NCI-H187 (cell line): ENCODE measurements at regions not wholly inside any gene's neighbourhood (a gene's known extent, or its start where the extent isn't known, plus 50 kb on each side); places are given as distances from the start of the nearest gene placed in this dataset.

Experiments
- DNase-seq, 2 experiments: peaks; one replicate each; lab custom pipeline; 2025; lab: John Stamatoyannopoulos, UW

DNA sequence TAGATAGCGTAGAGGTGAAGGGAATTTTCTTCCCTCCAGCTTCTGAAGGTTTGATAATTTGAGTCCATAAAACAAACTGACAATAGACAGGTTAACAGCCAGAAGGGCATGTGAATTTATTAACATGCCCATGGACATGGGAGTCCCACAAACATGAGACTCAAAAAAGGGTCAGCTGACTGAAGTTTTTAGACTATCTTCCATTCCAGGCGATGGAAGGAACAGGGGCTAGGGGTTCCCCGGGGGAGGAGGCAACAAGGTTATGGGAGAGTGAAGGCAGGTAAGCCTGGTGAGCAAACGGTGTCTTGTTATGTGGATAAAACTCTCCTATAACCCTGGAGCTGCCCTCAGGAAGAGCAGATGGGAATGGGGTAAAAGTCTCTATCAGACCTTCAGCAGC, 81.5 kb upstream of the SORBS2 start:
- DNase-seq, result no peak

- DNase-seq, result no peak
Observed at GRCh38 chr4:185894481-185894880, 82.5 kb upstream of the SORBS2 start.

GRCh38 chr4:185895351-185895750, 83.4 kb upstream of the SORBS2 start:
- no peak for DNase-seq

- no peak for DNase-seq
Observed at GRCh38 chr4:185895866-185896265, 83.9 kb upstream of the SORBS2 start.

DNA sequence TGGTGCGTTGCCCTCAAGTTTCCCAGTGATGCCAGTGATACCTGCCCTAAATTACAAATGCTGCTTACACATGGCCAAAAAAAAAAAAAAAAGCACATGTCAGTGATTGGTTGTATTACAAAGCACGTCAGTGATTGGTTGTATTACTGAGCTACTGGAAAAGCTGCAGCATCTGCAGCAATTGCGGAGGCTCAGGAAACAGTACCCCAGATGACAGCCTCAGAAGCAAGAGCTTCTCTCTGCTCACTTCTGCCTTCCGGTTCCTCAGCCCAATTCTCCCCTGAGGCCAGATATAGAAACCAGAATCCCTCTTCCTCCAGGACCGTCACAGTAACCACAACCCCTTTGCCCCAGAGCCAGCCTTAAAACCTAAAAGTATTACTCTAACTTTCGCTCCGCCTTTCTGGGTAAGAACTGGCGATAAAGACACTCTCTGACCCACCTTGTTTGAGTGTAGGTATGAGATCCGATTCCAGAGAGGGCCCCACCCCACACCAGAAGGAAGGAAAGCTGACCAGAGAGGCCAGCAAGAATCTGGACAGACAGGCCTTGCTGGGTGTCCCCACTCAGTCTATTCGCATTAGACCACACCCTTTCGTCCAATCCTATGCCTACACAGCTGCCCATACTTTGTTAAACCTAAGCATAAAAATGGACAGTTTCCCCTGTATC, 85.0 kb upstream of the SORBS2 start:
- DNase-seq, result no peak

GRCh38 chr4:185898413-185898812, 86.4 kb upstream of the SORBS2 start:
- no peak for DNase-seq

- DNase-seq, result no peak
Observed at GRCh38 chr4:185899833-185900232, 87.8 kb upstream of the SORBS2 start.

DNA sequence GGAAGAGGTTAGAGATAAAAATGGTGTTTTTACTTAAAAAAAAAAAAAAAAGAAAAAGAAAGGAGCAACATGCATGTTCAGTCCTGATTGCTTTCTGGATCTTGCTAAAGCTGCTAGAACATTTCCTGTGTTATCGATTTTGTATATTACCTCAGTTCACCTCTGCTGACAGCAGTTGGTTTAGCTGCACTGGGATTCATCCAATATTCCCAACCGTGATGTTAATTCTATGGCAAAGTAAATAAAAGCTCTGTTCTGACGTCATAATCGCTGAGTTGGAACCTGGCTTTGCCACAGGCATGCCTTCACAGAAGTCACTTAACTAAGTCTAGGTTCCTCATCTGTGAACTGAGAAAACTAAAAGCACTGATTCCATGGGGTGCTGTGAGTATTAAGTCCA, 90.7 kb upstream of the SORBS2 start:
- no peak for DNase-seq

- no peak for DNase-seq
Observed at GRCh38 chr4:185903205-185903604, 91.2 kb upstream of the SORBS2 start.

DNA sequence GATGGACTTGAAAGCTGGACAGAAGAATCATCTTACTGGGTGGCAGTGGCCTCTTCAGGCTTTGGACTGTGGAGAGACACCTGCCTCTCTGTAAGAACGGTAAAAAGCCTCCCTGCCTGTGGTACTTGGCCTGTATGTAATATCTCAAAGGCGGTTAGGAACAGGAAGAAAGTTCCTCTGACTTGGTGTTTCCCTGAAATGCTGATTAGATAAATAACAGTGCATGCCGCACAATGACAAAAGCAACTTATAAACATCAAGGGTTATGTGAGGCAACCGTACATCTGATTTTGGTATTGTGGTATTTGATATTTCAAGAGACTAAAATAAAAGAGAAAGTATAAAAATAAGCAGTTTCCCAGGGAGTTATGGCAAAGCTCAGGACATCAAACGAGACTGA, 92.4 kb upstream of the SORBS2 start:
- no peak for DNase-seq

DNA sequence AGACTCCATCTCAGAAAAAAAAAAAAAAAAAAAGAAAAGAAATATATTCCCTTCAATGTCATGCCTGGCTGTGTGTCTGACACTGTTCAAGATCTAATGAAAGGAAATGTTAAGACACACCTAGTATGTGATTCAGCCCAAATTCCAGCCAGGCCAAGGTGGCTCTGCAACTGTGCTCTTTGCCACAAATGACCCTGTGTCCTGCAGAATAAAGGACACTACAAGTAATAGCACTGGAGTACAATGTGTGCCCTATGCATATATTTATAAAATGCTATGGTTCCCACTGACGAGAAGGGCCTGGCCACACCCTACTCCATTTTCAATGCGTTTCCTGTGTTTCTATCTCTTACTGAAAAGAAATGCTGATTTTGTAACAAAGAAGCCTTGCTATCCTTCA, 98.0 kb upstream of the SORBS2 start:
- no peak for DNase-seq

- DNase-seq, result no peak
Observed at GRCh38 chr4:185911556-185912064, 99.6 kb upstream of the SORBS2 start.

- DNase-seq, result no peak
Observed at GRCh38 chr4:185912779-185913178, 100.8 kb upstream of the SORBS2 start.

- DNase-seq, result no peak
Observed at GRCh38 chr4:185914583-185915199, 102.7 kb upstream of the SORBS2 start.

- no peak for DNase-seq
Observed at GRCh38 chr4:185915271-185915670, 103.3 kb upstream of the SORBS2 start.

GRCh38 chr4:185915817-185916216, 103.8 kb upstream of the SORBS2 start:
- no peak for DNase-seq

DNA sequence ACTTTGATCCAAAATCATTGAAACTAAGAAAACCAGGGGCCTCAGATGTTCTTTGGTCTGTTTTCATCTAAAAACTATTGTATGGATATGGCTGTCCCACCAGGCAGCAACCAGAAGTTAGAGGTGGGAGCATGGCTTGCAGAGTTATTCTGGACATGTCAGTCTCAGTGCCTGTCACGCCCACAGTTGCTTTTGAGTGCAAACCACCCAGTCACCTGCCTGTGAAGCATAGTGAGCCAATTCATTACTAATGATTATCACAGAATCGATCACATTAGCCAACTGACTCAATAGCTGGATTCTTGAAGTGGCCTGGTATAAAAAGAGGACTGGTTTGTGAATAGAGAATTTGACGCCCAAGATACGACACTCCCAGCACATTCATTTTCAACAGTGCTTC, 104.2 kb upstream of the SORBS2 start:
- DNase-seq, result no peak

DNA sequence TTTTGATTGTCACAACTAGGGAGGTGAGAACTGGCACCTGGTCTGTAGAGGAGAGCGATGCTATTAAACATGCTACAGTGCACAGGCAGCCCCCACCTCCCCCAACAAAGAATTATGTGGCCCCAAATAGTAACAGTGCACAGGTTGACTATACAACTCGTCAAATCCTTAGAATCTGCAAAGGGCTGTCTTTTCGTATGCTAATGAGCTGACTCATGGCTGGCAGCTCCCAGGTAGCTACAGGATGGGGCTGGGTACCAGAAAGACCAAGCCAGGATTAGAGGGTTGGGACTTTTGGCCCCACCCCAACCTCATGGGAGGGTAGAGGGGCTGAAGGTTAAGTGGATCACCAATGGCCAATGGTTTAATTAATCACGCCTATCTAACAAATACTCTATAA, 104.7 kb upstream of the SORBS2 start:
- no peak for DNase-seq

DNA sequence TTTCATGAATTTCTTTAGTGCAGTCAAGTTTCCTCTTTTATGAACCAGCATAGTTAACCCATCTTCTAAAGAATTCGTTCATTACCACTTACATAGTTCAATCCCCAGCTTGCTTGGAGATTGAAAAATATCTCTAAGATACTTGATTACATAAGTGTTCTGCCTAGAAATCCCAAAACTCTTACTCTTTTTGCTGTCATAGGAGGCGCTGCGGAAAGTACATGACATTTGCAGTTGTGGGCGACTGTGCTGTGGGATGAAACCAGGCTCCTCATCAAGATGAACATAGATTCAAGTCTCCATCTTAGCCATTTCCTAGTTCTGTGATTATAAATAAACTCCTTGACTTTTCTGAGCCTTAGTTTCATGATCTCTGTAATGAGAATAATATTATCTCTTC, 107.1 kb upstream of the SORBS2 start:
- no peak for DNase-seq

- no peak for DNase-seq
Observed at GRCh38 chr4:185920171-185920570, 108.2 kb upstream of the SORBS2 start.

- no peak for DNase-seq
Observed at GRCh38 chr4:185920691-185921260, 108.8 kb upstream of the SORBS2 start.

DNA sequence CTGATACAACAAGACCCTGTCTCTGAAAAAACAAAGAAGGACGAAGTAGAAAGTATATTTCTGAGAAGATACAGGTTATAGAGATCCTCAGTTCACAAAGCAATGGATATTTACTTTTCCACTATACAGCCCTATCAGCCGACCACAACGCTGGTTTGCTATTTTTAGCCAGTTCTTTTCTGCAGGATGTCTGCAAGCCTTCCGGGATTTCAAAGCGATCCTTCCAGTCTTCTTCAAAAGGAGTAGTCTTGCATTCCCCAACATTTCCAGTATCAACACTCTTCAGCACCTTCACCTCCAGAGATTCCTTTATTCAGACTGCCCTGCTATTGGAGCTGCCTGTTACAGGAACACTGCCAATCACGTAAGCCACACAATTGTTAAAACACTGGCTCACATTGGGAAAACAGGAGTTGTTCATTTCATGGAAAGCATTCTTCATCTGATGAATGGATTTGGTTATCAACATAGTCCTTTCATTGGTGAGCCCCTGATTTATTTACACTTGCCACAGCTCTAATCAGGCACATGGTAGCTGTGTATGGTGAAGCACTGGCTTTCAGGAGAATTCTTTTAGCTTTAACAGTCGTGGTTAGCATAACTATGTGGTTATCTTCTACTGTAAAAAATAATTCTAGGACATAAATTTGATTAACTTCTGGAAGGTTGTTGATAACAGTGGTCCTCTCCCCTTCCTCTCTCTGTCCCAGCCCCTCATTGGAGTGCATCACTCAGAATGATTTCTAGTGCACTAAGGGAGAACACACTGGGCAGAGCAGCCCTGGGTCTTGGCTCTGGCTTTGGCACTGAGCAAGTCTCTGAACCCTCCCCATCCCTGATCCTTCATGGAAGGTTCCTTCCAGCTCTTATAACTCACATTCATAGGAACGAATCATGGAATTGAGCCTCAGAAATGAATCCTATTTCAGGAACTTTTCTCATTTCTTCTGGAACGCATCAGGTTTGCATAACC, 109.9 kb upstream of the SORBS2 start:
- no peak for DNase-seq
